SIG-M5 (cell line): ENCODE measurements at regions not wholly inside any gene's neighbourhood (a gene's known extent, or its start where the extent isn't known, plus 50 kb on each side); places are given as distances from the start of the nearest gene placed in this dataset.

Source experiments
- DNase-seq: peaks from one replicate; lab custom pipeline; 2025; lab: John Stamatoyannopoulos, UW

- DNase-seq = no peak
Measured at GRCh38 chr5:173689737-173690360, 73.4 kb upstream of the BOD1 start.

GRCh38 chr5:173691931-173692330 is 75.5 kb upstream of the BOD1 start:
- DNase-seq = no peak

- DNase-seq = no peak
Measured at GRCh38 chr5:173693670-173694069, 77.2 kb upstream of the BOD1 start.

- DNase-seq = no peak
Measured at GRCh38 chr5:173696216-173696615, 79.8 kb upstream of the BOD1 start.

- DNase-seq = no peak
Measured at GRCh38 chr5:173697931-173698579, 81.6 kb upstream of the BOD1 start.

GRCh38 chr5:173699966-173700365 is 83.5 kb upstream of the BOD1 start:
- no peak for DNase-seq

- no peak for DNase-seq
Measured at GRCh38 chr5:173703466-173703865, 87.0 kb upstream of the BOD1 start.

GRCh38 chr5:173704615-173705511 is 88.4 kb upstream of the BOD1 start:
- no peak for DNase-seq

GRCh38 chr5:173705512-173706044 is 89.1 kb upstream of the BOD1 start:
- no peak for DNase-seq

- DNase-seq = no peak
Measured at GRCh38 chr5:173706700-173707099, 90.2 kb upstream of the BOD1 start.

GRCh38 chr5:173707392-173707791 is 90.9 kb upstream of the BOD1 start:
- no peak for DNase-seq

GRCh38 chr5:173709145-173709544 is 92.7 kb upstream of the BOD1 start:
- DNase-seq = no peak

GRCh38 chr5:173709761-173710160 is 93.3 kb upstream of the BOD1 start:
- DNase-seq = no peak

GRCh38 chr5:173710528-173710927 is 94.1 kb upstream of the BOD1 start:
- no peak for DNase-seq

- DNase-seq = no peak
Measured at GRCh38 chr5:173711466-173711865, 95.0 kb upstream of the BOD1 start.

GRCh38 chr5:173712609-173713175 is 96.2 kb upstream of the BOD1 start:
- DNase-seq = no peak

- no peak for DNase-seq
Measured at GRCh38 chr5:173714551-173715428, 98.3 kb upstream of the BOD1 start.

- no peak for DNase-seq
Measured at GRCh38 chr5:173715607-173716006, 99.2 kb upstream of the BOD1 start.

GRCh38 chr5:173716058-173716682 is 99.7 kb upstream of the BOD1 start:
- DNase-seq = no peak

- DNase-seq = no peak
Measured at GRCh38 chr5:173717959-173718358, 101.5 kb upstream of the BOD1 start.

- no peak for DNase-seq
Measured at GRCh38 chr5:173718469-173718868, 102.0 kb upstream of the BOD1 start.
